Neural cell (in vitro differentiated cells): ENCODE measurements at regions not wholly inside any gene's neighbourhood (a gene's known extent, or its start where the extent isn't known, plus 50 kb on each side); places are given as distances from the start of the nearest gene placed in this dataset.

Source experiments
- CTCF ChIP-seq: fragments of 450-650 bp; IDR thresholded peaks from 2 replicates; pipeline ENCODE4 v1.5.1; 2014; ENCODE audit warnings: antibody characterized with exemption, mild to moderate bottlenecking, moderate library complexity; ENCODE audit not compliant: poor library complexity, severe bottlenecking
- EP300 ChIP-seq: fragments of 450-650 bp; conservative IDR thresholded peaks from 2 replicates; pipeline ENCODE4 v1.6.1; 2014; ENCODE audit warnings: antibody characterized with exemption, mild to moderate bottlenecking, moderate library complexity; ENCODE audit not compliant: poor library complexity, severe bottlenecking
- EZH2 ChIP-seq: fragments of 200-600, 300-800 bp; shearing (Covaris generic), sonication (generic); IDR thresholded peaks from 2 replicates; pipeline ENCODE4 v1.6.1; 2014; ENCODE audit warnings: antibody characterized with exemption, low read length, borderline replicate concordance, mild to moderate bottlenecking; ENCODE audit not compliant: insufficient read depth, poor library complexity, severe bottlenecking
- MXI1 ChIP-seq: fragments of 450-650 bp; conservative IDR thresholded peaks from 2 replicates; pipeline ENCODE4 v1.6.1; 2014; ENCODE audit warnings: antibody characterized with exemption, mild to moderate bottlenecking; ENCODE audit not compliant: poor library complexity, severe bottlenecking
- RAD21 ChIP-seq: fragments of 450-650 bp; conservative IDR thresholded peaks from 2 replicates; pipeline ENCODE4 v1.6.1; 2014; ENCODE audit warnings: antibody characterized with exemption, mild to moderate bottlenecking, moderate library complexity
- TAF1 ChIP-seq: IDR thresholded peaks from 2 replicates; pipeline ENCODE4 v1.6.1; 2012; ENCODE audit warnings: low read depth

- TF ChIP-seq EP300 (no peak), RAD21 (no peak), CTCF (no peak), EZH2 (no peak), MXI1 (no peak), TAF1 (no peak)
Measured at GRCh38 chr7:149573519-149573918, 75.9 kb upstream of the ZNF746 start.
